ENCODE measurements at regions not wholly inside any gene's neighbourhood (a gene's known extent, or its start where the extent isn't known, plus 50 kb on each side); places are given as distances from the start of the nearest gene placed in this dataset.

- DNase-seq: no peak
These were observed 192.8 kb upstream of the GDF10 start for GRCh38 chr10:47107007-47107747.

GRCh38 chr10:47109906-47110305 lies 190.1 kb upstream of the GDF10 start:
- DNase-seq: no peak

DNA sequence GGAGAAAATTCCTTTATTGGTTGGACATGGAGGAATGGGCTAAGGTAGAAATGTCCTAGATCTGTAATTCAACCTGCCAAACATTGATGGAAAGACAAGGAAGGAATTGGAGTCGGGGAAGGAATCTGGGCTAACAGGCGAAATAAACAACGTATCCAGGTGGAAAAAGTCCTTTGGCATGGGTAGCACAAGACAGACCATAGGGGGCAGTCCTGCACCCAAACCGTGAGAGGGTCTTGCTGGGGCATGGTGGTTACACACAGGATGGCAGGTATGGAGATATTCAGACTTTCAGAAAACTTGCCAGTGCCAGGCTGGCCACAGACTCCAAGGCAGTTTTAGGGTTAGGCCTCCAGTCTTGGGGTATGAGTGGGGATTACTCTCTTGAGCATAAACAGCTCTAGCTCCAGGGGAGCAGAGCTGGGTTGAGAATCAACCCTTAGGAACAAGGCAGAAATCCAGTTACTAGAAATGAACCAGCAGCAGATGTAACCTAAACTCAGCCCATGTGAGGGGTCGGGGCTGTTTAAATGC lies 188.6 kb upstream of the GDF10 start:
- DNase-seq: no peak

DNA sequence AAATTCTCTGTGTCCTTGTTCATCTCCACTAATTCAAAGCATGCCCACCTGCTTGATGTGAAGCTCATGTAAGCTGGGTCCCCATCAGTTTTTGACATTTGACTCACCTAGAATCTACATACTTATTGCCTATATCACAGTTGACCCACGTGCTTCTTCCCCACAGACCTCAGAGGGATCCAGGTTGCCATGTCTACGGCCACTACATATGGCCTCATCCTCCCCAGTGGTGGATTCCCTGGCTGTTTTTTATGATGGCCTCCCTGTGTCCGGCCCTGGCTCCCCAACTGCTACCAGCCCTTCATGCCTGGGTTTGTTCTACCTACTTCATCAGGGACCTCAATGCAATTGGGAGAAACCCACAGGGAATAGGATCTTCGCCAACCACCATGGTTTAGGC lies 187.4 kb upstream of the GDF10 start:
- DNase-seq: no peak

DNA sequence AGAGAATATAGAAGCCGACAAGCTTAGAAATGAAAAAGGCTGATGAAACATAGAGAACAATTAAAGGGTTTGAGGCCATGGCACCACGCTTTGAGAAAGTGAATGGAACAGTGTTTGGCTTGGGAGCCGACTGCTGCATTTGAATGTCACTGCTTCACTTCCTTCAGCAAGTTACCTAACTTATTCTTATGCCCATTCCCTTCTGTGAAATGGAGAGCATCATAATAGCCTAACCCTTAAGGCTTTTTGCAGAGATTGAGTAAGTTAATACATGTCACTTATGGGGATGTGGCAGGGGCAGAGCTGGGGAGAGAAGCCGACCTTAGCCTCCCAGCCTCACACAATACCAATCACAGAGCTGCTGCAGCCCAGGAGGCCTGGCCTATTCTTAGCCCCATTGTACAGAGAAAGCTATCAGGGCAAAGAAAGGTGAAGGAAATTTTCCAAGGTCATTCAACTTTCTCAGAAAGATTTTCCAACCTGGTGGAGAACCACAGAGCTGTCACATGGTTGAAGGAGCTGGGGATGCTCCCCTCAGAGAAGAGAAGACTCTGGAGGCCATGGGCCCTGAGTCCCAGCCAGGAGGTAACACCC lies 186.0 kb upstream of the GDF10 start:
- DNase-seq: no peak

DNA sequence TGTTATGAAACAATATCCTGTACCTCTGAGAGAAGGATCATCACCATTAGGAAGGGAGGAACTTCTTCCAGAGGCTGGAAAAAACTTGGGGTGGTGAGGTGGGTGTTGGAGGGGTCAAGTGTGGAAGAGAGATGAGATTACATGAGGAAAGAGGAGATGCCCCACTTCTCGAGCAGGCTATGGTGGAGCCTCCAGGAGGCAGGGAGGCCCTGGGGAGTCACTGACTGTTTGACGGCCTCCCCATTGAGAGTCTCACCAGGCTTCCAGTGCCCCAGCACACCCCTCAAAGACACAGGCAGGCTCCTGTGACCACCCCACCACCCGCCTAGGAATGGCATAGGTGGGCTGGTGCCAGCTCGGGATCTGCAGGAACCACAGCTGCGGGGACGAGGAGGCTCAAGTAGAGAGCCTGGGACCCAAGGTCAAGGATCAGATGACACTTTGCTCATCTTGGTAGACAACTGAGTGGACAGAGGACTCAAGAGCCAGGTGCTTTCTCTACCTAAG lies 185.3 kb upstream of the GDF10 start:
- no peak for DNase-seq

- no peak for DNase-seq
These were observed 184.7 kb upstream of the GDF10 start for GRCh38 chr10:47115322-47115721.

DNA sequence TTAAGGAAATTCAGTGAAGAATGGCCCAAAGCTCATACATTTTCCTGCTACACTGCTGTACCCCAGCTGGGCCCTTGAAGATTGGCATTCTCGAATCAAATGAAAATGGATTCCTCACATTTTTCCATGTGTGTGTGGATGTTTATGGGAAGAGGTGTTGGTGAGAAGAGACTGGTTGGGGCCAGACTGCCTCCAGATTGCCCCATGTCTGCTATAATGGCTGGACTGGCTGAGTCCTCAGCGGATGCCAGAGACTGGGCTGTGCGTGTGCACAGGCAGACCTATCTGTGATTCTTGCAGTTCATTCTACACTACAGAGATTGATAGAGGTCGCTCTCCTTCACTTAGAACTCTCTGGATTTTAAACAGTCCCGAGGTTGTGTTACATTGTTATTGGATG lies 183.6 kb upstream of the GDF10 start:
- DNase-seq: no peak

DNA sequence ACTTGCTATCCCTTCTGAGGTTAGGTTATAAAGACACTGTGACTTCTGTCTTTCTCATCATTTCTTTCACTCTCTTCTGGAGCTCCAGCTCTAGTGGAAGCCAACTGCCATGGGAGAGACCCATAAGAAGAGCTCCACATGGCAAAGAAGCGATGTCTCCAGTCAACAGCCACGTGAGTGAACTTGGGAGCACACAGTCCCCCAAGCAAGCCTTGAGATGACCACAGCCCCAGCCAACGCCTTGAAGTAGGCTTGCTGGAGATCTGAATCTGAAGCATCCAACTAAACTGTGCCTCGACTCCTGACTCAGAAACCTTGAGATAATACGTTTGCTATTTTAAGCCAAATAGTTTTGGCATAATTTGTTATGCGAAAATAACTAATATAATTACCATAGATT lies 181.7 kb upstream of the GDF10 start:
- no peak for DNase-seq

- no peak for DNase-seq
These were observed 178.7 kb upstream of the GDF10 start for GRCh38 chr10:47121336-47121735.

- no peak for DNase-seq
These were observed 176.2 kb upstream of the GDF10 start for GRCh38 chr10:47123716-47124288.

DNA sequence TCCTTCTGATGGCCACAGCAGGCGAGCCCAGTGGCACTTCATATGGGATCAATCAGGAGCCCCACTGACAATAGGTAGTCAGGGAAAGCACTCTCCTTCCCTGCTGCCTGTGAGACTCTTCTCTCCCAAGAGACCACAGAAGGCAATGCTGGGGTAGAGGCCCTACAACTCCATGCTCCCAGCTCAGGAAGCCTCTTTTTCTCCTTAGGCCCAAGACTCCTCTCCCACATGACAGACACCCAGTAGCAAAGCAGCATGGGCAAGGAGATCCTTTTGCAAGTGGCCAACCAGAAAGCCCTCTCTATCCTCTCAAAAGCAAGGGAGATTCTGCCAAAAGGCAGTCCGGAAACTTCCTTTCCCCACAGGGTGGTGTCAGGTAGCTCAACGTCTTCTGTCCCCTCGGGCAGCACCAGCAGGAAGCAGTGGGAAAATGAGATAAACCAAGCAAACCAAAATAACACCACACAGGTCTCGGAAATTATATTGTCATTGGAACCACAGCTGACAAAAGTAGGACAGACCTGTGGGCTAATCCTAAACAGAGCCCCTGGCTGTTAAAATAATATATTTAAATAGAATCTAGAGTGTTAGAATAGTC lies 172.7 kb upstream of the GDF10 start:
- no peak for DNase-seq

DNA sequence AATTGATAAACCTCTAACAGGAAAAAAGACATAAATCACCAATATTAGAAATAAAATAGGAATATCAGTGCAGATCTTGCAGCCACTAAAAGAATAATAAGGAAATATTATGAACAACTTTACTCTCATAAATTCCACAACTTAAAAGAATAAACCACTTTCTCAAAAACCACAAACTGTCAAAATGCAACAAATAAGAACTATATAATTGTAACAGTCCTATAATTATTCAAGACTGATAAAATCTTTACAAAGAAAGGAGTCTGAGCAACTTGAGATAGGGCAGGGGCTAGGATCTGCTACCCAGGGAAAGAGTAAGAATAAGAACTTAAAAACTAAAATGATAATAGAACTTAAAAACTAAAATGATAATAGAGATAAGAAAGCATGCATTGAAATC lies 169.5 kb upstream of the GDF10 start:
- no peak for DNase-seq

DNA sequence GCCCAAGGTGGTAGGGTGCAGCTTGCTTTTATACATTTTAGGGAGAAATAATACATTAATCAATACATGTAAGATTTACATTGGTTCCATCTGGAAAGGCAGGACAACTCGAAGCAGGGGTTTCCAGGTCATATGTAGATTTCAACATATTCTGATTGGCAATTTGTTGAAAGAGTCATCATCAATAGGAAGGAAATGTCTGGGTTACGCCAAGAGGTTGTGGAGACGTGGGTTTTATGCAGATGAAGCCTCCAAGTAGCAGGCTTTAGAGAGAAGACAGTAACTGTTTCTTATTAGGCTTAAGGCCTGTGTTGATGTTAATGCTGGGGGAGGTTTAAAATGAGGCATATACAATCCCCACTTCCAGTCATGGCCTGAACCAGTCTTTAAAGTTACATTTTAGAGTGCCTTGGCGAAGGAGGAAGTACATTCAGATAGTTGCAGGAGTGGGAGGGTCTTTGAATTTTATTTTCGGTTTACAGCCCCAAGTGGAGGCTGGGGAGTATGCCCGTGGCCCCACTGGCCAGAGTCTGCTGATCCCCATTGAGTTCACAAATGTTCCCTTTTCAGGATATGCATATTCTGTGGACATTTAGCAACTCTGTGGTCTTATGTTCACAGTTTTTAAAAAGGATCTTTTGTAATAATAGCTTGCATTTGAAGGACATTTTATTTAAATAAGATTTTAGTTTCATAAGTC lies 166.0 kb upstream of the GDF10 start:
- peak; percentile 32 for DNase-seq

DNA sequence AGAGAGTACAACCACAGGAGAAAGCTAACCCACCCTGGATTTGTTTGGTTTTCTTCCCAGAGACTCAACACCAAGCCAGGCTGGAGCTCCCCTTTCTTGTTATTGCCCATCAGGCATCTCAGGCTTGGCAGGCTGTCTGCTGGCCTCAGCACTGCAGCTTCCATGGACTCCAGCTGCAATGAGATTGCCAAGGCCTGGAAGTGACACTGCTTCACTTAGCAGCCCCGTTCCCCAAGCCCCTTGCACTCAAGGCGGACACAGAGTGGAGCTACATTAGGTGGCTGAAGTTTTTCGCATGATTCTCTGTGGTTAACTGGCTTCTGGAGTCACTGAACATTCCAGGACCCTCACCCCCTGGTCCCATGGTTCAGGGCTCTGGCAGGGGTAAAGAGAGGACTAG lies 163.1 kb upstream of the GDF10 start:
- no peak for DNase-seq

GRCh38 chr10:47137311-47137851 lies 162.6 kb upstream of the GDF10 start:
- DNase-seq: no peak

DNA sequence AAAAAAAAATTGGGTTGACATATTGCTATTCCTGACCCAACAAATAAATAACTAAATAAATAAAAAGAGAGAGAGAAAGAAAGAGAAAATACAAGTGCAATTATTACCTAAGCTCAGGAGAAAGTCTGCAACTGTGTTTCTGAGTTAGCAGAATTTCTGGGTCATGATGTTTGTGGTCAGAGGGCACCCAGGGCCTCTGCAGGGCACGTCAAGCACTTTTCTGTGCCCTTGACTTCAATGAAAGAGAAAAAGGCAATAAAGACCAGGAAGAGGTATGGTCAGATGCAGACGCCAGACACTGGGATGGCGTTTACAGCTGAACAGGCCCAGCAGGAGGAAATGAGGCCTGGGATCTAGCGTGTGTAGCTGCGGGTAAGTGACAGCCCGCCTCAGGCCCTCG lies 160.9 kb upstream of the GDF10 start:
- no peak for DNase-seq

DNA sequence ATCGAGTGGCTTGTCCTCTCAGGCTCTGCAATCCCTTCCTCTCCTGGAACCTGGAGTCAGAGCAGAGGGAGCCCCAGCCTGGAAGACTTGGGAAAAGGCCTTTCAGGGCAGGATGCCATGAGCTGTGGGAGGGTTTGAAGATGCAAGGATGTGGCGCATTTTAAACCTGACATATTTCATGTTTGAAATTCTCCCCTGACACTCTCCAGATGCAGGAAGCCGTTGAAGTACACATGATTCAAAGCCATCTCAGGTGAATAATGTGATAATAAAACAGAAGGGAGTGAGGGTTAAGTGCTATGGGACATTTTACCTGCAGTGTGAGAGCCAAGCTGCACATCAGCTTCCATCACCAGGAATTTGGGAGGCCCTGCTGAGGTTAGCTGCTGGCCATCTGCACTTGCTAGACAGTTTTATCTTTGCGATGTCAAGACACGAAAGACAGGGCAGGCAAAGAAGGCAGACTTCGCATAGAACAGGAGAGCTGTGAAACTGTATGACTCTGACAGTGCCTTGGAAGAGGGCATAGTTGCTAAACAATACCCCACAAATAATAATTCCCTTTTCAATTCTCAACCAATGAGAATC lies 159.1 kb upstream of the GDF10 start:
- no peak for DNase-seq

DNA sequence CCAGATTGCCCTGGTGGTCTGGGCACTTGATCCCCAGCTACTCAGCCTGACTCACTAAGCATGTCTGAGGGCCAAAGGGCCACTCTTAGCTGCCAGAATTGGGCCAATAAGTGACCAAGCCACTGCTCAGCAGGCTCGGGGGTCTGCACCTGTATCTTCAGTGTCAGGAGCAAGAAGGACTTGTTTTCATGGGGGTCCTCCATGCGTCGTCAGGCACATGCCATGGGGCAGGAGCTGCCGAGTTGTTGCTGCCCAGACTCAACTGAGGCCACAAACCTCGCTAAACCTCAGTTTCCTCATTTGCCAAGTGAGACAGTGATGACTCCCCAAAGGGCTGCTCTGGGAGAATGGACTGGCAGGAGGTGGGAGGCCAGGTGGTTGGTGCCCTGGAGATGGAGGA lies 158.6 kb upstream of the GDF10 start:
- DNase-seq: no peak

DNA sequence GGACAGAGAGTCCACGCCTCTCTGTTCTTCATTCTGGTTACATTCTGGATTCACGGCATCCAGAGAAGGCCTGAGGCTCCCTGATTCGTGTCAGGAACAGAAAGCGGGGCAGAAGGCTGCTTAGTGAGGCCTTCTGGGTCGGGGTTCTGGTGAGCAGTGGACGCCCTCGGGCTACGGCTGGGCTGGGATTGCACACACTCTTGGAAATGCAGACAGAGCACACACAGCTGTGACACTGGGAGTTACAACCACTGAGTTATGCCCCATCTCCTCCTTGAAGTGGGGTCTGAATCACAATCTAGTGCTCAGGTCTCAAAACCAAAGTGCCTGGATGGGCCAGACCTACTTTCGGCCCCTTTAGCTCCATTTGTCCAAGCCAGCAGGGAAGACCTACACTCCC lies 156.9 kb upstream of the GDF10 start:
- no peak for DNase-seq

DNA sequence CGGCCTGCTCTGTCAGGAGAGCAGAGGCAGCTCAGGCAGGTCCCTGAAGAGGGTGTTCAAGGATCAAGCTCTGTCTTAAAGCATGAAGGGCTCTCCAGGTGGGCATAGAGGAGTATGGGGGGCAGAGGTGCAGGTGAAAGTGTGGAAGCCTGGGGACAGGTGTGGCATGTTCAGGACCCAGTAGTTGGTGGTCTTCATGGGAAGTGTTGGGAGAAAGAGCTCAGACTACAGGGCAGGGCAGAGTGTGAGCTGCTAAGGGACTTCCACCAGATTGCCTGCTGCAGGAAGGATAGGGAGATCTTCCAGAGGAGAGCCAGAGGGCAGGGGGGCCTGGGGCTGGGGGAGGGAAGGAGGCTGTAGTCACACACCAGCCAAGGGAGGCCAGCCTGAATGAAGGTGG lies 156.5 kb upstream of the GDF10 start:
- DNase-seq: no peak

DNA sequence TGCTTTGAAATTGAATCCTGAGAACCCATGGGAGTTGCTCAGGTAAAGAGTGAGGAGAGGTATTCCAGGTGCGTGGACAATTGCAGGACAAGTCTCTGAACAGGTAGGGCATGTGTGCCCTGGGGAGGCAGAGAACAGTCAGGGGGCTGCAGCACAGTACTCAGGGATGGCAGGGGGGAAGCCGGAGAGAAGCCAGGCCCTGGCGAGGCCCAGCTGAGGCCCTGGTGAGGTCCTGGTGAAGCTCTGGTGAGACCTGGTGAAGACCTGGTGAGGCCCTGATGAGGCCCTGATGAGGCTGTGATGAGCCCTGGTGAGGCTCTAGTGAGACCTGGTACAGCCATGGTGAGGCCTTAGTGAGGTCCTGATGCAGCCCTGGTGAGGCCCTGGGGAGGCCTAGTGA lies 155.5 kb upstream of the GDF10 start:
- DNase-seq: no peak
